SK-N-SH (cell line): ENCODE measurements at regions not wholly inside any gene's neighbourhood (a gene's known extent, or its start where the extent isn't known, plus 50 kb on each side); places are given as distances from the start of the nearest gene placed in this dataset.

Experiments
- CTCF ChIA-PET: fragments of 300-600, 350-600 bp; formaldehyde crosslinking; extraction: SDS; loops from one replicate; lab custom pipeline; 2021; lab: Yijun Ruan, JAX
- POLR2A ChIA-PET: fragments of 350-600 bp; sonication (Branson Sonifier 250); formaldehyde crosslinking; extraction: SDS; loops from one replicate; lab custom pipeline; 2020; ENCODE audit warnings: antibody characterized with exemption, inconsistent platforms; lab: Yijun Ruan, JAX
- DNase-seq: peaks from one replicate; pipeline ENCODE4 v3.0.0; 2012
- H2AFZ ChIP-seq: fragments of 200-600 bp; sonication (generic); 2 replicates; pipeline ENCODE4 v1.8.1; 2016; ENCODE audit warnings: antibody characterized with exemption, mild to moderate bottlenecking, low read depth
- H3F3A ChIP-seq: fragments of 200-600 bp; sonication (generic); replicated peaks from 2 replicates; pipeline ENCODE3; 2016; ENCODE audit warnings: antibody characterized with exemption, mild to moderate bottlenecking; ENCODE audit not compliant: insufficient read depth
- H3K27ac ChIP-seq, 2 experiments: fragments of 200-500 bp in 1 of 2; fragments of 200-600 bp in 1 of 2; sonication (Bioruptor generic) in 1 of 2; sonication (generic), shearing (Covaris generic) in 1 of 2; 2 replicates each; pipeline versions ENCODE4 v1.5.1 to v1.6.1; 2014 to 2016; ENCODE audit warnings: low read depth in 2 of 2, inconsistent platforms in 1 of 2, low read length in 1 of 2, mild to moderate bottlenecking in 1 of 2, mixed read lengths in 1 of 2
- H3K27me3 ChIP-seq: fragments of 200-600 bp; sonication (generic), shearing (Covaris generic); 2 replicates; pipeline ENCODE4 v1.6.1; 2016; ENCODE audit warnings: mixed run types; ENCODE audit not compliant: insufficient read depth
- H3K36me3 ChIP-seq, 2 experiments: fragments of 200-500 bp in 1 of 2; fragments of 200-600 bp in 1 of 2; sonication (Bioruptor generic) in 1 of 2; sonication (generic) in 1 of 2; replicated peaks in 1 of 2; 2 replicates each; pipeline versions ENCODE3 to v1.5.1; 2014 to 2016; ENCODE audit warnings: low read length in 1 of 2, mild to moderate bottlenecking in 1 of 2; ENCODE audit not compliant: insufficient read depth in 2 of 2, control insufficient read depth in 1 of 2
- H3K4me1 ChIP-seq, 2 experiments: fragments of 200-500 bp in 1 of 2; fragments of 200-600 bp in 1 of 2; sonication (Bioruptor generic) in 1 of 2; sonication (generic), shearing (Covaris generic) in 1 of 2; 2 replicates each; pipeline versions ENCODE4 v1.5.1 to v1.6.1; 2014 to 2016; ENCODE audit warnings: low read depth in 1 of 2, low read length in 1 of 2, mixed run types in 1 of 2; ENCODE audit not compliant: insufficient read depth in 2 of 2, control insufficient read depth in 1 of 2
- H3K4me2 ChIP-seq: fragments of 200-600 bp; sonication (generic), shearing (Covaris generic); 2 replicates; pipeline ENCODE4 v1.6.1; 2017; ENCODE audit warnings: mixed run types
- H3K4me3 ChIP-seq, 2 experiments: fragments of 200-500 bp in 1 of 2; fragments of 200-600 bp in 1 of 2; sonication (Bioruptor generic) in 1 of 2; sonication (generic), shearing (Covaris generic) in 1 of 2; 2 replicates each; pipeline versions ENCODE4 v1.5.1 to v1.8.1; 2014 to 2016; ENCODE audit warnings: low read depth in 2 of 2, inconsistent platforms in 1 of 2, low read length in 1 of 2, mild to moderate bottlenecking in 1 of 2, mixed read lengths in 1 of 2, moderate library complexity in 1 of 2
- H3K79me2 ChIP-seq: fragments of 200-600 bp; sonication (generic); 2 replicates; pipeline ENCODE4 v1.8.1; 2017; ENCODE audit warnings: mild to moderate bottlenecking; ENCODE audit not compliant: insufficient read depth
- H3K9ac ChIP-seq: fragments of 200-600 bp; sonication (generic); 2 replicates; pipeline ENCODE4 v1.6.1; 2017; ENCODE audit warnings: mixed run types
- H3K9me2 ChIP-seq: fragments of 200-600 bp; sonication (generic); 2 replicates; pipeline ENCODE4 v1.6.1; 2017; ENCODE audit warnings: mixed run types
- H3K9me3 ChIP-seq: fragments of 200-600 bp; sonication (generic); 2 replicates; pipeline ENCODE4 v1.6.1; 2017; ENCODE audit warnings: mixed run types, mild to moderate bottlenecking, moderate library complexity
- H4K20me1 ChIP-seq: fragments of 200-600 bp; sonication (generic); 2 replicates; pipeline ENCODE4 v1.6.1; 2017; ENCODE audit warnings: mild to moderate bottlenecking, mixed run types; ENCODE audit not compliant: insufficient read depth
- CHD2 ChIP-seq: fragments of 150-350 bp; IDR thresholded peaks from 2 replicates; pipeline ENCODE4 v1.6.1; 2018; ENCODE audit warnings: low read length; ENCODE audit not compliant: partially characterized antibody
- CTCF ChIP-seq: fragments of 200-600 bp; sonication (generic); IDR thresholded peaks from 2 replicates; pipeline ENCODE4 v1.6.1; 2017; ENCODE audit warnings: antibody characterized with exemption, mild to moderate bottlenecking, moderate library complexity
- ELF1 ChIP-seq: IDR thresholded peaks from 2 replicates; pipeline ENCODE4 v1.4.0; 2012
- EZH2phosphoT487 ChIP-seq: fragments of 200-600 bp; sonication (generic); IDR thresholded peaks from 2 replicates; pipeline ENCODE4 v1.6.1; 2017; ENCODE audit warnings: low read depth, mixed run types, mild to moderate bottlenecking, antibody characterized with exemption, moderate library complexity, borderline replicate concordance
- FOSL2 ChIP-seq: IDR thresholded peaks from 2 replicates; pipeline ENCODE4 v1.4.0; 2012; ENCODE audit warnings: low read depth, mild to moderate bottlenecking, moderate library complexity, borderline replicate concordance
- FOXJ3 ChIP-seq: sonication (generic); formaldehyde crosslinking; IDR thresholded peaks from 2 replicates; pipeline ENCODE4 v1.5.1; 2020; ENCODE audit warnings: mild to moderate bottlenecking, missing genetic modification reagents
- MAX ChIP-seq: IDR thresholded peaks from 2 replicates; pipeline ENCODE4 v1.4.0; 2012; ENCODE audit warnings: low read depth
- MXI1 ChIP-seq: IDR thresholded peaks from 2 replicates; pipeline ENCODE4 v1.6.1; 2012; ENCODE audit warnings: mild to moderate bottlenecking, low read depth, low read length, improper control_type of control experiment
- NFIC ChIP-seq: IDR thresholded peaks from 2 replicates; pipeline ENCODE4 v1.4.0; 2012; ENCODE audit warnings: borderline replicate concordance
- NRF1 ChIP-seq: IDR thresholded peaks from 2 replicates; pipeline ENCODE4 v1.6.1; 2012; ENCODE audit warnings: low read depth, mild to moderate bottlenecking, low read length
- PBX3 ChIP-seq: IDR thresholded peaks from 2 replicates; pipeline ENCODE4; 2012
- POLR2AphosphoS5 ChIP-seq: IDR thresholded peaks from 2 replicates; pipeline ENCODE4 v1.6.1; 2012; ENCODE audit warnings: low read depth, low read length
- RAD21 ChIP-seq: IDR thresholded peaks from 2 replicates; pipeline ENCODE4 v1.6.1; 2012; ENCODE audit warnings: mild to moderate bottlenecking, low read length
- RCOR1 ChIP-seq: fragments of 150-350 bp; IDR thresholded peaks from 2 replicates; pipeline ENCODE4 v1.6.1; 2017; ENCODE audit warnings: antibody characterized with exemption, low read length
- RXRA ChIP-seq: IDR thresholded peaks from 2 replicates; pipeline ENCODE4 v1.4.0; 2012; ENCODE audit warnings: low read depth, mild to moderate bottlenecking, borderline replicate concordance
- SIN3A ChIP-seq: IDR thresholded peaks from 2 replicates; pipeline ENCODE4 v1.6.1; 2012; ENCODE audit warnings: low read depth, mild to moderate bottlenecking, low read length, moderate library complexity, borderline replicate concordance
- TAF1 ChIP-seq: IDR thresholded peaks from 2 replicates; pipeline ENCODE4 v1.6.1; 2012; ENCODE audit warnings: low read depth, mild to moderate bottlenecking, low read length, moderate library complexity, borderline replicate concordance
- USF1 ChIP-seq: IDR thresholded peaks from 2 replicates; pipeline ENCODE4 v1.4.0; 2012; ENCODE audit warnings: low read depth, borderline replicate concordance
- ZBTB33 ChIP-seq: IDR thresholded peaks from 2 replicates; pipeline ENCODE4 v1.4.0; 2012; ENCODE audit warnings: low read depth, borderline replicate concordance
- WGBS: methylation state at CpG from one replicate; pipeline ENCODE4 v1.1.6; 2017; ENCODE audit warnings: low lambda C conversion rate; 5-methylcytosine and 5-hydroxymethylcytosine counted together

- H3K4me2 ChIP-seq = no peak overlapping the region
- no peak overlapping the region for H3K27ac ChIP-seq
- TF ChIP-seq EZH2phosphoT487 = no peak
- no peak for TF ChIP-seq CTCF
- no peak for TF ChIP-seq RCOR1
- TF ChIP-seq NRF1 = no peak
- no peak for TF ChIP-seq ELF1
- no peak for TF ChIP-seq FOSL2
- no peak for TF ChIP-seq POLR2AphosphoS5
- no peak for TF ChIP-seq NFIC
- no peak for TF ChIP-seq CHD2
- TF ChIP-seq RAD21 = no peak
- no peak for TF ChIP-seq RXRA
- TF ChIP-seq SIN3A = no peak
- TF ChIP-seq ZBTB33 = no peak
- no peak for TF ChIP-seq MXI1
- TF ChIP-seq TAF1 = no peak
- H3K9me2 ChIP-seq = no peaks in the 10 kb centered on the region
- H3K9me3 ChIP-seq = peaks cover 5% of the 10 kb centered on the region; the same call in 1 of the 2 replicates
- CTCF ChIA-PET = interaction anchor here (0.7 kb wide), 1 partner anchor 8 kb away, joined by 3 read pairs; no protein-coding TSS in a partner anchor
- H3F3A ChIP-seq = no peaks in the 10 kb centered on the region
- no peaks in the 10 kb centered on the region for H3K79me2 ChIP-seq
- no peaks in the 10 kb centered on the region for H3K36me3 ChIP-seq
- no peaks in the 10 kb centered on the region for H4K20me1 ChIP-seq
- no peak overlapping the region for H3K4me3 ChIP-seq
- no peak for DNase-seq
- no peak overlapping the region for H3K9ac ChIP-seq
- H3K4me1 ChIP-seq = peaks cover 0 to 4% of the 10 kb centered on the region in 2 experiments; a peak in 1 of 4 replicates
- 19% methylated on average over 2 of the region's 2 CpGs for WGBS
- no peak overlapping the region for H2AFZ ChIP-seq
- POLR2A ChIA-PET = no interaction called here
- no peaks in the 10 kb centered on the region for H3K27me3 ChIP-seq
Observed at GRCh38 chr7:98683514-98683913, 66.4 kb downstream of the NPTX2 start.

- no peak for DNase-seq
- Histone ChIP-seq H4K20me1 (no peaks in the 10 kb centered on the region), H3K79me2 (no peaks in the 10 kb centered on the region), H3K9me2 (no peaks in the 10 kb centered on the region), H3F3A (no peaks in the 10 kb centered on the region), H3K4me2 (no peak overlapping the region), H3K27me3 (no peaks in the 10 kb centered on the region), H3K4me1 (peaks cover 0 to 4% of the 10 kb centered on the region in 2 experiments; a peak in 1 of 4 replicates), H3K27ac (no peak overlapping the region), H3K4me3 (no peak overlapping the region), H3K9me3 (peaks cover 5% of the 10 kb centered on the region; the same call in 1 of the 2 replicates), H3K9ac (no peak overlapping the region), H2AFZ (no peak overlapping the region), H3K36me3 (no peaks in the 10 kb centered on the region)
- ChIA-PET POLR2A (no interaction called here), CTCF (interaction anchor here (0.7 to 1.8 kb wide), 5 partner anchors 11 to 306 kb away, joined by 3 to 8 read pairs (median 4); no protein-coding TSS in a partner anchor)
- 31% methylated on average over 8 of the region's 8 CpGs for WGBS
- TF ChIP-seq USF1 (no peak), FOXJ3 (CRISPR knock-in tag) (no peak), MAX (no peak), PBX3 (no peak), EZH2phosphoT487 (no peak), NRF1 (no peak), SIN3A (no peak), RCOR1 (no peak), POLR2AphosphoS5 (no peak)
Observed at GRCh38 chr7:98685541-98685940, 68.5 kb downstream of the NPTX2 start.
